HG02798 (cell line): ENCODE measurements at regions not wholly inside any gene's neighbourhood (a gene's known extent, or its start where the extent isn't known, plus 50 kb on each side); places are given as distances from the start of the nearest gene placed in this dataset.
"Not testable (repeated sequence)": the region's sequence is repeated elsewhere in the genome, so short reads cannot be mapped to it uniquely, and the experiment has no call there.

Experiments used
- ATAC-seq: cut with Tn5 transposase; IDR thresholded peaks from one replicate; pipeline ENCODE4 v1.9.1; 2021; ENCODE audit warnings: mild to moderate bottlenecking; ENCODE audit not compliant: unreplicated experiment, poor library complexity

DNA sequence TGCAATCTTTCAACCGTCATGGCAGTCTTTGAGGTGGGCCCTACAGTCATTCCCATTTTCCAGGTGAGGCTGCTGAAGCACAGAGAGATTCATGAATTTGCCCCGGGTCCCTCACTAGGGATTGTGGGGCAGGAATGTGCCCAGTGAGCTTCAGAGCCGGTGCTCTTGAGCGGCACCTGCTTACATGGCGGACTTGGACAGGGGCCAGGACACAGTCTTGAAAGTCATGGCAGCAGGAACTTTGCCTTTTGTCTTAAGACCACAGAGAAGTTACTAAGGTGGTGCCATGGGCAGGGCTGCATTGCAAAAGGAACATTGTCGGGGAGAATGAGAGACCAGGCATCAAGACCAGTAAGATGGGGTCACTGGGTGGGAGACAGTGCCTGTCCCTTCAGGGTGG lies 363.4 kb downstream of the FOXL1 start:
- ATAC-seq, result no peak

DNA sequence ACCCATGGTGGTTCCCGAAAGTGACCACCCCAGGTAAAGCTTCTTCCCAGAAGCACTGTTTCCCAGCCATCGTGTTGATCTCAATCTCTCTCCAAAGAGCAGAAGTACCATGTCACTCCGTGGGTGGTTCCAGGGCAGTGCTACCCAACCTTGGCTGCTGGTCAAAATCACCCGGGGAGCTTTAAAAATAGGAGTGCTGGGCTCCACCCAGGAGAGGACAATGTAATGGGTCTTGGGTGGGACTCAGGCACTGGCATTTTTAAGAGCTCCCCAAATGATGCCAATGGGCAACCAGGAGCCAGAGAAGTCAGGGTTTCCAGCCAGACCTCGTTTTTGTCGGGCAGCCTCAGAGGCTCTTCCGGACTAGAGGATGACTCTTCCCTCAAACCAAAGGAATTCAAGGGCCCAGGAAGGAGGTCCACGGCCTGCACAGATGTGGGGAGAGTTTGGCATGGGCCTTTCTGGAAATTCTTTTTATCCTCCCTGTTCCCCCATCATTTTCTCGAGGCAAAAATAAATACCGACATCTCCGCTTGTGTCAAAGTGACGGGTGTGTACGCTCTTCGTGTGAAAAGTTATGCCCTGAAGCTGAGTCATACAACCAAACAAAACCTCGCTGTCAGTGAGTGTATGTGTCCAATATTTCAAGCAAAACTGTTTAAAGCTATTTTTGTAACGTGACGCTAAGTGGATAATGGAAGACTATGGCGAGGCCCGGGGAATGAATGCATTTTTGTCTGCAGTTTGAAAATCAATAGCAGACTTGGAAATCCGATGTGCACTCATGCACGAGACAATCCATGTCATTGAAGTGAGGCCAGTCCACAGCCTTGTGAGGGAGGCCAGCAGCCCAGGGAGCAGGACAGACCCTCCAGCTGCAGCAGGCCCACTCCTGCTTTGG lies 364.1 kb downstream of the FOXL1 start:
- no peak for ATAC-seq

DNA sequence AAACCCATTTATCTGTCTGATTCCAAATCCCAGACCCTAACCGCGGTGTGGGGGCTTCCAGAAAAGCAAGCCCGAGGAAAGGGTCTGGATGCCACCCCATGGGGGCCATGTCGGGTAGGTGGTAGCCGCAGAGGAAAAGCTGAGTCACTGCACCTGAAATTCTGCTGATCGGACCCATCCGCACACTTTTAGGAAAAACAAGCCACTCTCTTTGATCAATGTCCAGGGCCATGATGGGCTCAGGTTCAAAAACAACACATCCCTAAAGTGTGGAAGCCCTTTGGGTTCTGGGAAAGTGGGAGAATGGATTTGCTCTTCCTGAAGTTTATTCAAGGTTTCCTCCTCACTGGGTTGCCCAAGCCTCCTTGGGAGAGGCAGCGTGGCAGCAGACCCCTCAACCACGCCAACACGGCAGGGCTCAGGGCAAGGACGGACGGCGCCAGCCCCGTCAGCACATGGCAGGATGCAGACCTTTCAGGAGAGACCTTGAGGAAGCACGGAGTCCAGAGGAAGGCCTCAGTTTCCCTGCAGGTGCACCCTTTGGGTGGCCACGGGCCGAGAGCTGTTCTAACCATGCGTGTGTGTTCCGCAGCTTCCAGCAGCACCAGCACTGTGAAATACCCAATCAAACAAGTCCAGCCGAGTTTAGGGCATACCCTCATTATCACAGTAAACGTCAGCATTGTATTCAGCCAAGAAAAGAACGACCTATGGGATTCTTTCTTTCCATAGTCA lies 367.0 kb downstream of the FOXL1 start:
- no peak for ATAC-seq

DNA sequence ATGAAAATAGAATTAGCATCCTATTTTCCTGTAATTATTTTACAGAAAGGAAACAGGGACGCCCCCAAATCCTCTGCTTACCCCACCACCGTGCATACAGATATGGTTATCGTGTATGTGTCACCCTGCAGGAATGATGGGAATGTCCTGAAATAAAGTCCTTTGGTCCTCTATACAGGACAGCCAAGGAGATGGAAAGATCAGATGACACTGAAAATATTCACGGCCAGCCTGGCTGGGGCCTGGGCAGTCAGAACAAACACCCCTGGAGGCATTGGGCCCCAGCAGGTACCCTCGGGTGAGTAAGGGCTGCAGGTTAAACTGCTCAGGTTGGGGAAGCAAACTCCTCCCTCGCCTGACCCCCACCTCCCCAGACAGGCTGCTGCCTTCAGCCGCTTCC lies 368.0 kb downstream of the FOXL1 start:
- ATAC-seq, result no peak

DNA sequence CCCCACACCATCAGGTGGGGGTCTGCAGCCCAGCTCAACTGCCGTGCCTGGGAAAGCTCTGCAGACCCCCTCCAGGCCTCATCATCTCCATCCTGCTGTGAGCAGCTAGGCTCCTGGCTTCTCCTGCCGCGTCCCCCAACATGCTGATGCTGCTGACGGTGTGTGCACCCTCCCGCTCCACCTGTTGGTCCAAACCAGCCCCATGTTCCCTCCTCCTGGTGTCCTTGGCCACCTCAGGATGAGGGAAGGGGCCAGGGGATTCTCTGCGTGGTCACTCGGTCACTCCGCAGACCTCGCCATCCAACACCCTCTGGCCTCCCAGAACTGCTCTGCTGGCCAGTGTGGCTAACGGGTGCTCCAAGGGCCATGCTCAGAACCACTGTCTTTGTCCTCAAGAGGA lies 368.6 kb downstream of the FOXL1 start:
- no peak for ATAC-seq

DNA sequence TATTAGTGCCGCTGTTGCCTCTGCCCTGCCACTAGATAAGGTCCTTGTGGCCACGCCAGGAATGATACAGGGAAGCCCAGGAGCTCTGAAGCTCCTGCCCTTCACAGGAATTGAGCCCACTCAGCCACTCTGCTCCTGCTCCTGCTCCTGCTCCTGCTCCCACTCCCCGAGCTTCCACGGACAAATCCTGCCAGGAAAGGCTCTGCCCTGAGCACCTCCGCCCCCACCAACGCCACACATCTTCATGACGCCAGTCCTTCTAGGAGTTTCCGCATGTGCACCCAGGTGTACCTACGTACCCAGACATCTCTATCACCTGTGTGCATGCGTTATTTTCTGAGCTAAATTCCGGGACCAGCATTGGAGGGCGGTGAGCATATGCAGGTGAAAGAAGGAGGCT lies 369.1 kb downstream of the C16orf95 start:
- no peak for ATAC-seq

DNA sequence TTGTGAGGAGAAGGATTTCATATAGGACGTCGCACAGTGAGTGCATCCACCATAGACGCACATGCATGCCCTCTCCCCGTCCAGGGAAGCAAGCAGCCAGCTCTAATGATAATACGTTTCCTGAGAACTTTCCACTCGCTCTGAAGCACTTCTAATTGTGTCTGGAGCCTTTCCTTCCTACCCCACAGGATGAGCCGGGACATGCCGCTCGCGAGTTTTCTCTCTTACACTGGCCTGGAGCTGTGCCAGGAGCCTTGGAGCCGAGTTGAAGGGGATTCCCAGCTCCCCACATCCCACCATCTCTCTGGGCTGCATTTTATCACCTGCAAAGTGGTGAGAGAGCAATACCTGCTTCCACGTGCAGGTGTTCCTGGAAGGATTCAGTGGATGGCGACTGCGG lies 368.1 kb downstream of the C16orf95 start:
- no peak for ATAC-seq

DNA sequence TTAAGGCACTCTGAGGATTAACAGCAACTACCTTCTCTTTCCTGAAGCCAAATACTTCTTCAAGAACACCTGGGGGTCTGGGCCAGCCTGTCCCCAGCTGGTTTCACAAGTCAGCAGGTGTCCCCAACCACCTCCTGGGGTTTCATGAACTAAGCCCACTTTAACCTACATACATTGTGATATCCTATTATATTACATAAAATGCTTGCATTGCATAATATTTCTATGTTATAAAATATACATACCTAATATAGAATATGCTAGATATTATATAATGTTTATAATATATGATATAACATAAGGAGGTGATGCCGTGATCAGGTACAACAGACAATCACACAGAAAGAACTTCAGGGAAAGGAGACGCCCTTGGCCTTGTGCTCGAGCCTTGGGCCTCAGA lies 367.6 kb downstream of the C16orf95 start:
- ATAC-seq, result no peak

DNA sequence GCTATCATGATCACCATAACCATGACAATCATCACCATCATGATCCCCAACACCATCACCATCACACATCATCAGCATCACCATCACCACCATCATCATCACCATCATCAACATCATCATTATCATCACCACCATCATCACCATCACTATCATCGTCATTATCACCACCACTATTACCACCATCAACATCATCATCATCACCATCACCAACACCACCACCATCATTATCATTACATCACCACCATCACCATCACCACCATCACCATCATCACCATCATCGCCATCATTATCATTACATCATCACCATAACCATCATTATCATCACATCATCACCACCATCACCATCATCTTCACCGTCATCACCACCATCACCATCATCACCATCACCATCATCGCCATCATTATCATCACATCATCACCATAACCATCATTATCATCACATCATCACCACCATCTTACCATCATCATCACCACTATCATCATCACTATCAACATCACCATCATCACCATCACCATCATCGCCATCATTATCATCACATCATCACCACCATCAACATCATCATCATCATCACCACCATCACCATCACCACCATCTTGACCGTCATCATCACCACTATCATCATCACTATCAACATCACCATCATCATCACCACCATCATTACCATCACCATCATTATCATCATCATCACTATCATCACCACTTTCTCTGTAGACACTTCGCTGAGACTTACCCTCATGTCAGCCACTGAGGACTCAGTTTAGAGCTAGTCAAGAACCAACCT lies 366.0 kb downstream of the C16orf95 start:
- ATAC-seq, result no peak

DNA sequence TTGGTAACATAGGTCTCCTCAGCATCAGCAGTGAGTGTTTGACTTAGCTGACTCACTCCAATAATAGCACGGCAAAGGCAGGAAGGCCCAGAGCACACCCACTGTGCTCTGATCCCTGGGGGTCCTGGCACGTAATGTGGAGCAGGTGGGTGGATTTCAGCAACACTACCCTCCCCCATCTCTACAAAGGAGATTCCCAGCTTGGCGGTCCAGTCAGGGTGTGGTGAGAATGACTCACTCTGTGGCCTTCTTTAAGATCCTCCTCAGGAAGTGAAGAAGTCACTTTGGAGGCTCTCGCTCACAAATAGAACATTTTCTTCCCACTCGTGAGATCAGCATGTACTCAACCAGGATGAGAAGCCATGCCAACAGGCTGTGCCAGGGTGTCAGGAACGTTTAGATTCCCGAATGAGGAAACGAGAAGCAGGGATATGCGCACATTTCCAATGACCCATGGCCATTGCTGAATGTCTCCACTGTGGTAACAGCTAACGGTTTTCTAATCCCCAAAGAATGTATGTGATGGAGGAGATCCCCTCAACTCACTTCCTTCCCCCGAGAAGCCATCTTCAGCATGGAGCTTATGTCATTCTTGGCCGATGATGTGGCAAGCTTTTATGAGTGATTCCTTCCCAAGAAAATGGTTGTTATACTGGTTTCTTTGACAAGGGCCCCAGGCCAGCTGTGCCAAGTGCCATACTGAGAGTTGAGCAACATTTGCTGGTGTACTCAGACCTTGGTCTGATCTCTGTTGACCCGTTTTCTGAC lies 365.2 kb downstream of the C16orf95 start:
- ATAC-seq, result no peak

DNA sequence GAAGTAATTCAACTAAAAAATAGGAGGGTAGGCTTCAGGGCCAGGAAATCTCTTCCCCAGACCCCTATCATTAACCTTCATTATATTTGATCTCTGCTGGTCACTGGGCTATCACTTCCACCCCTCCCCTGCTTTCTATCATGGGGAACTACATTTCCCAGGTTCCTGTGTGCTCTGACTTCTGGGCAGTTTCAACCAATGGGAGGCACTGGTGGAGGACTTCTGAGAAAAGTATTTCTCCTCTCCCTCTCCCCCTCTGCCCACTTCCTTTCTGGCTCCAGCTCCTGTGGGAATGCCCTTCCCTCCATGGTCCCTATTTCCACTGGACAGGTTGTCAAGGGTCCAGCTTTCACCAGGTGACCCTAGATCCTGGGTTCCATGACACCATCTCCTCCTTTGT lies 364.4 kb downstream of the C16orf95 start:
- no peak for ATAC-seq

DNA sequence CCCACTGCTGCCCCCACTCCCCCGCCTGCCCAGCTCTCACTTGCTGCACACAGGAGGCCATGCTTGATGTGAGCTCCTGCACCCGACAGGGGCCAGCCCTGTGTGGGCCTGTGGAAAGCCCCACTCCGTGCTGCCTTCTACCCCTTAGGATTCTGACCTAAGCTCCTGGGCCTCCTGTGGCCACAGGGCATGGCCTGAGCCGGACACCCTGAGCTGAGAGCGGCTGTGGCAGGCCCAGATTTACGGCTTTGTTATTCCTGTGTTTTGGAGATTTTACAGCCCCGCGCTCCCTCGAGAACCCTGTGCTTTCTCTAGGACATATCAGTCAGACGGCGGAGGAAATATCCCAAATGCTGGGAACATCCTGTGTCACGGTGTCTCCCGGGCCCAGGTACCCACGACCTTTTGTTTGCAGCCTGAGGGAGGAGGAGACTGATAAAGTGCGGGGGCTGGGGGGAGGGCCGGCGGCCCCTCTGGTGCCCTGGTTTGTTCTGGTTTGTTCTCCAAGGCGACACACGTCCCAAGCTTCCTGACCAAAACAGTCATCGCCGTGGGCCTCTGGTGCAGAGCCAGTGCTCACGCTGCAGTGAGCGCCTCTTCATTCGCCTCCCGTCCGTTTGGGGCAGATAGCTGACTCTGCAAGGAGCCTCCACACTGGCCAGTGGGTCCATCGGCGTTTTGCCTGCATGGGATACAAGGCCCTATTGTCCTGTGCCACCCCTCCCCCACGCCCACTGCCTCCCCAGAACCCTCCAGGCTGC lies 363.4 kb downstream of the C16orf95 start:
- no peak for ATAC-seq

DNA sequence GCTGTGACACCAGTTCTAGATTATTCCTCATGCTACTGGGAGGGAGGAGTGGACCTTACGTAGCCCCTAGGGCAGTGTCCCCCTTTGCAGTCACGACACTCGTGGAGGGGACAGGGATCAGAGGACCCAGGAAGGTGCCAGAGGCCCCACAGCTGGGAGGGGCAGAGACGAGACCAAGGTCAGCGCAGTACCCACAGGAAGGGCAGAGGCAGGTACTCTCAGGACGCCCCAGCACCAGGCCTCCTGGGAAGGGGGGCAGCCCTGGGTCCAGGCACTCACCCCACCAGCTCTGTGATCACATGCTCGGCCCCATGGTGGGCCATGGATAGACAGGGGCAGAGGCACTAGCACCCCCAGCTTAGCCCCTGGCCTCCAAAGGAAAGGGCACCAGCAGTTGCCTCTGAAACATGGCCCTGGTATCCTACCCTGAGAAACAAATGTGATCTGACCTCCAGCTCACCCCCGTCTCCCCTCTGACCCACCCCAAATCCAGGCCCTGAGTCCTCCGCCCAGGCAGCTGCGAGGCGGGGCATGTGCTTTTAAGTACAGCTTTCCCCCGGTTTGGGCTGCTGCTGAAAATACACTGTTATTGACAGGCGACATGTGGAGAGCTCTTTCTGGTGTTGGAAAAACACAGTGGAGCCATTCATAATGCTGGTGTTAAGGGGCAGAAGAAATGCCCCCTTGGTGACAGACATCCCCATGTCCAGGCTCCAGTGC lies 361.9 kb downstream of the C16orf95 start:
- no peak for ATAC-seq

DNA sequence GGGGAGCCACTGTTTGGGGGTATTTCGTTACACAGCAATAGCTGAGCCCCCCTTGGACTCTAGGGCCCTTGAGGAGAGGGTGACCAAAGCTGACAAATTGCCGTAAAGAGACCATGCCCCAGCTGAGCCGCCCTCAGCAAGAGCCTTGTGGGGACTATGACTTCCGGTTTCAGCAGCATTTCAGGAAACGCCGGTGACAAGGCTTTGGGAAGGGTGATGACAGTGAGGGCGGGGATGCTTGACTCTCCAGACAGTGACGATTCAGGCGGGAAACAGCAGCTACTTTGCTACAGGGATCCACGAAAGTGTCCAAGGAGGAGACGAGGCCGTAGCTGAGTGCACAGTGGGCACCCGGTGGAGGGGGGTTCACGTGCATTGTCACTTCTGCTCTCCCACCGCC lies 360.8 kb downstream of the C16orf95 start:
- no peak for ATAC-seq

DNA sequence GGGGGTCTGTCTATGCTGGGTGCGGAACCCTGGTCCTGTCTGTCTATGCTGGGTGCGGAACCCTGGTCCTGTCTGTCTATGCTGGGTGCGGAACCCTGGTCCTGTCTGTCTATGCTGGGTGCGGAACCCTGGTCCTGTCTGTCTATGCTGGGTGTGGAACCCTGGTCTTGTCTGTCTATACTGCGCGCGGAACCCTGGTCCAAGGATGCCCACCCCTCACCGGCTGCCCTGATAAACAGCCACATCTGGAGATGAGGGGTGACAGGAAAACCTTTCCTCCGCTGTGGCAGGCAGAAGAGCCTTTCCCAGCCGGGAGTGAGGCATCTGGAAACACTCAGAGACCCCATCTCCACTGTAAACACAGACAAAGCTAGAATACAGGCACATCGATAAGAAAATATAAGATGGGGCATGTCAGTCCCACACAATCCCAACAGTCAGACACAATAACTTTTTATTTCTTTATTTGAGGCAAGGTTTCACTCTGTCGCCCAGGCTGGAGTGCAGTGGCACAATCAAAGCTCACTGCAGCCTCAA lies 359.5 kb downstream of the C16orf95 start:
- ATAC-seq, result not testable (repeated sequence)

DNA sequence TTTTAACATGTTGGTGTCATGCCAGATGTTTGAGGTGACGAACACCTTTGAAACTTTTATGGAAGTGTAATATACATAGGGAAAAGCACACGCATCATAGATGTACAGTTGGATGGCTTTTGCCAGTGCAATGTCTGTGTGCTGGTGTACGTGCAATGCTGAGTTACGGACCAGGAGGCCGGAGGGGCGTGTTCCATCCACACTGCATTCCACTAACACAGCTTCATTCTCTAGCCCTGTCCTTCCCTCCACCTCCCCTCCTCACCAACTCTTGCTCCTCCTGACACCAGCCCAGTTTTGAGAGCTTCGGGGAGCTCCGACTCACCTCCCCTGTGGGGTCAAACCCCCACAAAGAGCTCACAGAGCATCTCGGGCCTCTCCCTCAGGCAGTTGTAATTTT lies 358.8 kb downstream of the C16orf95 start:
- ATAC-seq, result no peak

DNA sequence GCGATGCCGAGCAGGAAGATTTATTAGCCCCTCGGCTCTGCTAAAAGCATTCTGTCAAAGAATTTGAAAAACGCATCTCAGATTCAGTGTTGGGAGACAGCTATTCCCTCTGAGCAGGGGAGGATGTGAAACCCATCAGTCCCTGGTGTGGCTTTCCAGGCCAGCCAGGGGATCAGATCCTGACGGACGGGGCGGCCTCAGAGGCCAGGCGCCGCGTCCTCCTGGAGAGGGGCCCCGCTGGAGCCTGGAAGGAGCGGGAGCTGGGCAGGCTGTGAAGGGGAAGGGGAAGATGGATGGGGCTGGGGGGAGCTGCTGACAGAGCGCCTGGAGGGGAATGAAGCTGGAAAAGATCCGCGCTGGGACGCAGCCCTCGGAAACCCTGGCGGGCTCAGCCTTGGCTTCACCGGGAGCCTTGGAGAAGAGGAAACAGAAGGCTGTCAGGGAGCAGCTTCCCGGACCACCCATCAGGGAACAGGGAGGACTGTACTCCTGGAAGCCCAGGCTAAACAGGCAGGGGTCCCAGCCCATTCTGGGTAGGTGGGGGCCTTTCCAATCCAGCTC lies 358.0 kb downstream of the C16orf95 start:
- ATAC-seq, result no peak

DNA sequence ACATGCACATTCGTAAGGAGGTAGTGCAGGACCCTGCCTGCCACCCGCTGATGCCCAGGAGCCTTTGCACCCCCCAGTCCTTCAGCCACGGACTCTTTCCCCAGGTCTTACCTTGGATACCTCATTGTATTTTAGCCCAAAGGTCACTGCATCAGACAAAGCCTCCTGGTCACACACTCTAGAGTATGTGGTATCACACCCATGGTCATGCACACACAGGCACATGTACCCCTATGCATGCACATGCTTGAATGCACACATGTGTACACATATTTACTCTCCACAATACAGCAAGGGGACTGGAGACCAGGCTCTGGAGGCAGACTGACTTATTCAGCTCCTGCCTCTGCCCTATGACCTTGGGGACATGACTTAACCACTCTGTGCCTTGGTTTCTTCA lies 357.5 kb downstream of the C16orf95 start:
- no peak for ATAC-seq
